GM21381 (cell line): ENCODE measurements at regions not wholly inside any gene's neighbourhood (a gene's known extent, or its start where the extent isn't known, plus 50 kb on each side); places are given as distances from the start of the nearest gene placed in this dataset.
A peak's percentile ranks its signal among the peaks of the same experiment; 100 is the strongest.
"Not testable (repeated sequence)": the region's sequence is repeated elsewhere in the genome, so short reads cannot be mapped to it uniquely, and the experiment has no call there.

ENCODE experiments used
- ATAC-seq: cut with Tn5 transposase; IDR thresholded peaks from one replicate; pipeline ENCODE4 v1.9.1; 2021; ENCODE audit warnings: mild to moderate bottlenecking, moderate library complexity; ENCODE audit not compliant: unreplicated experiment

DNA sequence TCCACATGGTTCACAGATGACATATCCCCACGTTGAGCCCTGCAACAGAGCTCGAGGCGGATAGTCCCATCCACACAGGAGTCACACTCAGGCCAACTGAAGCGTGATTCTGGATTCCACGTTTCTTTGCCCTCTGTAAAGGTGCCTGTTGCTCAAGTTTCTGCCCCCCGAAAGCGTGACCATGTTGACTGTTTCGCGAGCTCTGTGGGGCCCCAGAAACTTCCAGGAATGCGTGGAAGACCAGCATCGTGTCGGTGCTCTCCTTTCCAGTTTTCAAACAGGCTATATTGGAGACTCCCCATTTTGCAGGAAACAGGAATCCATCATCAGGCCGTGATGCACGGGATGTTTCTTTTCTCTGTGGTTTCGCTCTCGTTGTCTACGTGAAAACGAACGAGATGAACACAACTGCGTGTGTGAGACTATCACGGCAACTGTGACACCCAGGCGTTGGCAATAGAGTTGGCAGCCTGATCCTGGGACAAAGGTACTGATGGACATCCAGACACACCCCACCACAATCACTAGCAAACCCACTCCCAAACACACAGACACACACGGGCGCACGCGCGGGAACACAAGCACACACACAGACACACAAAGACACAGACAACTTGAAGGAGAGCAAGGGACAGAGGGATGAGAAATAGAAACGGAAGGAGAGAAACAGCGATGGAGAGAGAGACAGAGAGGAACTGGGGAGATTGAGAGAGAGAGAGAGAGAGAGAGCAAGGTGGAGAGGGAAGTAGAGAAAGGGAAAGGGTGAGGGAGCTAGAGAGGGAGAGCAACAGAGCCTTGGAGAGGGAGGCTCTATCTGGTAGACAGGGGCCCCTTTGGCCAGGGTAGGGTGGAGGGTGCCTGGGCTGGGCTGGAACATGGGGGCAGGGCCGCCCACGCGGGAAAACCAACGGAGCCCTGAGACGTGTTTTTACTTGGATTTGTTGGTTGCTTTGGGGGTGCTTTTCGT is 1609.3 kb downstream of the SPATA31A7 start:
- not testable (repeated sequence) for ATAC-seq

DNA sequence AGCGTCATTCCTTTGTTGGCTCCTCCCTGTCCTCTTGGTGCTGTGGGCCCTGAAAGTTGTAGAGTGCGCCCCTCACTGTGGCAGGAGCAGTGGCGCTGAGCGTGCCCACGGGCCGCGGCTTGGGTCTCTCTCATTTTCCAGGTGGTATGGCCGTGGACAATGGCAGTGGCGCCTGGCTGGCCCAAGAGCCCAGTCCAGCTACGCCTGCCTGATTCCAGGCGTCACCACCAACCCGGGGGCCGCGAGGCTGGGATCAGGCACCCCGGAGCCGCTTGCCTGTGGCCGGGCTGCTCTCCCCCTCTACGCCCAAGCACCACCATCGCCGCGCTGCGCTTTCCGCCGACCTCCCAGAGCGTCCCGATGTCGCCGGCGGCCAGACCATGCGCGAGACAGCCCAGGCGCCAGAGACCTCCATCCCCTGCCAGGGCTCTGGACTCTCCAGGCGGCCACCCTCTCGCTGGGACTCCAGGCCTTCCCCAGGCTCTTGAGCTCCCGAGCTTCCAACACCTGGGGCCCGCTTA is 1610.1 kb downstream of the SPATA31A7 start:
- ATAC-seq: not testable (repeated sequence)

- not testable (repeated sequence) for ATAC-seq
Measured at GRCh38 chr9:62800451-62801371, 1610.9 kb downstream of the SPATA31A7 start.

GRCh38 chr9:62801372-62801811 is 1611.6 kb downstream of the SPATA31A7 start:
- not testable (repeated sequence) for ATAC-seq

DNA sequence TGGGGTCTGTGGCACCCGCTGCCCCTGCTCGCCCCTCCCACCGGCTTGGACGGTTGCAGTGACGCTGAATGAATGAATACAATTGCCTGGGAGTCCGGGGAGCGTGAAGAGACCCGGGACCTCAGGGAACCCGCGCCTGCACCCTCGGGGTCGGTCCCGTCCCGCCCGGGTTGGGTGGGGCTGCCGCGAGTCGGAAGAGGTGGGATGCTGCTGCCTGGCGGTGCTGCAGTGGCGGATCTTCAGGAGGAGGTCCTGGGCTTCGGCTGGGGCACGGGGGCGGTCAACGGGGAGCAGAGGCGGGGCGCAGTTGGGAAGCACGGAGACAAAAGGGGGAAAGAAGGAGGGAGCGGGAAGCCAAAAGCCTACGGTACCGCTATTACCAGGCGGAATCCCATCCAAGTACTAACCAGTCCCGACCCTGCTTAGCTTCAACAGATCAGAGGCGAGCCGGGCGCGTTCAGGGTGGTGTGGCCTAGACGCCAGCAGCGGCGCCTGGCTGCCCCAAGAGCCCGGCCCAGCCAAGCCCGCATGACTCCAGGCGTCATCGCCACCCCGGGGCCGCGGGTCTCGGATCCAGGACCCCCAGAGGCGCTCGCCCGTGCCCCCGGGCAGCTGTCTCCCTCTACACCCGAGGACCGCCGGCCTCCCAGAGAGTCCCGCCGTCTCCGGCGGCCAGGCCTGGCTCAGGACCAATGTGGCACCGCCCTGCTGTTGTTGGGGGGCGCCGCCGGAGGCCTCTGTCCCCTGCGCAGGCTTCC is 1612.3 kb downstream of the SPATA31A7 start:
- ATAC-seq: peak; percentile 100

DNA sequence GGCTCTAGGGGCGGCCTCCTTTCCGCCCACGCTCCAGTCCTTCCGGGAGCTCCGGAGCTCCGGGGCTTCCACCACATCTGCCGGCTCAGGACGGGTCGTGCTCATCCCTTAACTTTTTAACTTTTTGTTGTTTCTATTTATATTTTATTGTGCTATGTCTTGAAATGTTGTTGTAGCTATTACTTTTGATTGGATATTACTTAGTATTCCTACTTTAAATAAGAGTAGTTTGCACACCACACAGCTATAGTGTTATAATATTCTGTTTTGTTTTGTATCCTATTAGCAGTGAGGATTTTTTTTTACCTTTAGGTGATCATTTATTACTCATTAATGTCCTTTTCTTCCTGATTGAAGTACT is 1612.9 kb downstream of the SPATA31A7 start:
- ATAC-seq: not testable (repeated sequence)

GRCh38 chr9:62803099-62803498 is 1613.3 kb downstream of the SPATA31A7 start:
- ATAC-seq: not testable (repeated sequence)

DNA sequence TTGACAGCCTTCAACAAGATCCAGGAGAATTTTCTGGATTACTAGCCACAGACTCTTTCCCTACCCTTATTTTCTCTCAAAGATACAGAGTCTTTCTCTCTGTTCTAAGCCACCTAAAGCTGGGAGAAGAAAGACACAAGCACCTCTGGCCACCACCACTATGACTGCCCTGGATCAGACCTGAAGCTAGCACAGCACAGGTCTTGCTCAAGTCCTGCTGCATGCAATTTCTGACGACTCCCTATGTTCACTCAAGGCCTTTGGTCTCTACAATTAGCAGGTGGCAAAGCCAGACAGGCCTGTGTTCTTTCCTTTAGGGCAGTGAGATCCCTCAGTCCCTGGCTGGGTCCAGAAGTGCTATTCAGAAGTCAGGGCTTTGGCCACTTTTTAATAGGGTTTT is 1614.5 kb downstream of the SPATA31A7 start:
- ATAC-seq: not testable (repeated sequence)

DNA sequence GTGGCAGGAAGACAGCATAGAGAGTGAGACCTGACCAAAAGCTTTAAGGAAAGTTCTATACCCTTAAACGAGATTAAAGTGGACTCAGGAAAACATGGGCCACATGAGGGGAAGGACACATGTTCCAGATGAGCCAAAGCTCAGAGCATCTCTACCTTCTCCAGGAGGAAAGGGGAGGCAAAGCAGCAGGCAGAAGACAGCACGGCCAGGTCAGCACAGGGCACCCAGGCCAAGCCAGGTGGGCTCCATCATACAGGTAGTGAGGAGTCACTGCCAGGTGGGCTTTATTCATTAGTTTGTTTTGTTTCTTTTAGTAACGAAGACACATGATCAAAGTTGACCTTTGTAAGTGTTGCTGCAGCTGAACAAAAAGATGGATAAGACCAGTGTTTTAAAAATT is 1617.6 kb downstream of the SPATA31A7 start:
- ATAC-seq: not testable (repeated sequence)

DNA sequence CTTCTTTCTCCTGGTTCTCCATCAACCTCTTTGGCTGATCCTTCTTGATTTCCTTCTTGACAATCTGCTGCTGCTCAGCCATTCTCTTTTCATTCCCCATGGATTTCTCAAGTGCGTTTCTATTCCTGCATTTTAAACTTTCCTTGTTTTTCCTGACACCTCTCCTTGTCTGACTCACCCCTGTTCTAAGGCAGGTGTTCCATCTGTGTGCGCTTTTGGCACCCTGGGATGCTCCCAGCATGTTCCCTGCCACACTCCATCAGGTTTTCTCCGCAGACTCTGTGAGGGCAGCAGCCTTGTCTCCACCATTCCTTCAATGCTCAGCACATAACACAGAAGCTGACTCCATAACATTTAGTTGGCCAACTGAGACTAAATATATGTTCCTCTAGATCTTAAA is 1618.2 kb downstream of the SPATA31A7 start:
- ATAC-seq: not testable (repeated sequence)

GRCh38 chr9:62810318-62810717 is 1620.5 kb downstream of the SPATA31A7 start:
- ATAC-seq: not testable (repeated sequence)

DNA sequence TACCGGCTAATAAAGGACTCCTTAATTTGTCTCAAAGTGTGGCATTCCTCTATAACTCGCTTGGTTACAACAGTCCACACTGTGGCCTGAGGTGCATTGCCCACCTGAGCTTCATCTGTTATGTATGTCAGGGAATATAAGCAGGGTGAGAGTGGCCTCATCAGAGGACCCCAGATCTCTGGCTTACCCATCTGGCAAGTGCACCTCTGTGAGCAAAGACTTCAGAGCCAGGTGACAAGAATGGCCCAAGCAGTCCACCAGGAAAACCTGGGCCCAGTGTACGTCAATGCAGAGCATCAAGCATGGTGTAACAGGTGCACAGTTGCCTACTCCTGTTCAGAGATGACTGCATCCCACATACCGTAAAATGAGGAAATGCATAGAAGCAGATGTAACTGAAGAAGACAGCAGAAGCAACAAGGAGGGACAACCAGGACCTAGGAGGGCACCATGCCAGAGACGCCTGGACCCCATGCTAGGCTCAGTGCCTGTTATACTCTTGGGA is 1621.0 kb downstream of the SPATA31A7 start:
- not testable (repeated sequence) for ATAC-seq

DNA sequence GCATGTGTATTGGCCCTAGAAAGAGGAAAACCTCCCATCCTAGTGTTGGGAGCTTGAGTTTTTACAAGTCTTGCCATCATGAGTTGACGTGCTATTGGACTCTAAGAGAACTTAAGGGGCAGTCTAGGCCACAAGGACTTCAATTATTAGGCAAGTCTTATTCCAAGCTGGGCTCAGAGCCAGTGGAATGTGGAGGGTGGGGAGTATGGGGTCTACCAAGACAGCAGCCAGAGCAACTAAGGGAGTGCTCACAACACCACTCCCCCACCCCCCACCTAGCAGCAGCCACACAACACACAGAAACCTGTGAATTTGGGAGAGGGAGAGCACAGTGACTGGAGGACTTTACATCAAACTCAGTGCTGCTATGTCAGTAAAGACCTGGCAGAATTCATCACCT is 1625.6 kb downstream of the SPATA31A7 start:
- not testable (repeated sequence) for ATAC-seq

GRCh38 chr9:62816331-62816730 is 1626.5 kb downstream of the SPATA31A7 start:
- not testable (repeated sequence) for ATAC-seq

GRCh38 chr9:62817214-62817613 is 1627.4 kb downstream of the SPATA31A7 start:
- not testable (repeated sequence) for ATAC-seq

DNA sequence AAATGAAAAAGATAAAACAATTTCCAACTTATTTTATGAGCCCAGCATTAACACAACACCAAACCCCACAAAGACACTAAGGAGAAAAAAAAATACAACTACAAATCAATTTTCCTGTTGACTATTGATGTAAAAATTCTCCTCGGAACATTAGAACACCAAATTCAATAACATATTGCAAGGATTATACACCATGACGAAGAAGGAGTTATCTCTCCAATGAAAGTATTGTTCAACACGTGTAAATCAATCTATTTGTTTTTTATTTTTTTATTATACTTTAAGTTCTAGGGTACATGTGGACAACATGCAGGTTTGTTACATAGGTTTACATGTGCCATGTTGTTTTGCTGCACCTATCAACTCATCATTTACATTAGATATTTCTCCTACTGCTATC is 1632.3 kb downstream of the SPATA31A7 start:
- ATAC-seq: not testable (repeated sequence)

DNA sequence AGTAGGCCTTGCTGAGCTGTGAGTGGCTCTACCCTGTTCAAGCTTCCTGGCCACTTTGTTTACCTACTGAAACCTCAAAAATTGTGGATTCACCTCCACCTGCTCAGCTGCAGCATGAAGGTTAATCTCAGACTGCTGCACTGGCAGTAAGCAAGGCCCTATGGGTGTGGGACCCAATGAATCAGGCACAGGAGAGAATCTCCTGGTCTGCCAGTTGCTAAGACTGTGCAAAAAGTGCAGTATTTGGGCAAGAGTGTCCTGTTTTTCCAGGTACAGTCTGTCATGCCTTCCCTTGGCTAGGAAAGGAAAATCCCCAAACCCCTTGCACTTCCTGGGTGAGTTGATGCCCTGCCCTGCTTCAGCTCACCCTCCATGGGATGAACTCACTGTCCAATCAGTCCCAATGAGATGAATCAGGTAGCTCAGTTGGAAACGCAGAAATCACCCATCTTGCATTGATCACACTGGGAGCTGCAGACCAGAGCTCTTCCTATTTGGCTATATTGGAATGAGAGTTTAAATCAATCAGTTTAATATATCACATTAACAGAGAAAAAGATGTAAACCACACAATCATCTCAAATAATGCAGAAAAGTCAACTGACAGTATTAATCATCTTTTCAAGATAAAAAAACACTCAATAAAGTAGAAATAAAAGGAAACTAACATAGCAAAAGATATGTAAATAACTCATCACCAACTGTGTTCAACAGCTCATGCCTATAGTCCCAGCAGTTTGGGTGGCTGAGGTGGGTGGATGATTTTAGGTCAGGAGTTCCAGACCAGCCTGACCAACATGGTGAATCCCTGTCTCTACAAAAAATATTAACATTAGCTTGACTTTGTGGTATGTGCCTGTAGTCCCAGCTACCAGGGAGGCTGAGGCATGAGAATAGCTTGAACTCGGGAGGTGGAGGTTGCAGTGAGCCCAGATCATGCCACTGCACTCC is 1638.4 kb downstream of the SPATA31A7 start:
- not testable (repeated sequence) for ATAC-seq

GRCh38 chr9:62830829-62831459 is 1641.1 kb downstream of the SPATA31A7 start:
- ATAC-seq: not testable (repeated sequence)
